ENCODE measurements at regions not wholly inside any gene's neighbourhood (a gene's known extent, or its start where the extent isn't known, plus 50 kb on each side); places are given as distances from the start of the nearest gene placed in this dataset.

GRCh38 chr4:189278597-189279165, 662.0 kb upstream of the FRG1 start:
- TF ChIP-seq, protein P1, sequence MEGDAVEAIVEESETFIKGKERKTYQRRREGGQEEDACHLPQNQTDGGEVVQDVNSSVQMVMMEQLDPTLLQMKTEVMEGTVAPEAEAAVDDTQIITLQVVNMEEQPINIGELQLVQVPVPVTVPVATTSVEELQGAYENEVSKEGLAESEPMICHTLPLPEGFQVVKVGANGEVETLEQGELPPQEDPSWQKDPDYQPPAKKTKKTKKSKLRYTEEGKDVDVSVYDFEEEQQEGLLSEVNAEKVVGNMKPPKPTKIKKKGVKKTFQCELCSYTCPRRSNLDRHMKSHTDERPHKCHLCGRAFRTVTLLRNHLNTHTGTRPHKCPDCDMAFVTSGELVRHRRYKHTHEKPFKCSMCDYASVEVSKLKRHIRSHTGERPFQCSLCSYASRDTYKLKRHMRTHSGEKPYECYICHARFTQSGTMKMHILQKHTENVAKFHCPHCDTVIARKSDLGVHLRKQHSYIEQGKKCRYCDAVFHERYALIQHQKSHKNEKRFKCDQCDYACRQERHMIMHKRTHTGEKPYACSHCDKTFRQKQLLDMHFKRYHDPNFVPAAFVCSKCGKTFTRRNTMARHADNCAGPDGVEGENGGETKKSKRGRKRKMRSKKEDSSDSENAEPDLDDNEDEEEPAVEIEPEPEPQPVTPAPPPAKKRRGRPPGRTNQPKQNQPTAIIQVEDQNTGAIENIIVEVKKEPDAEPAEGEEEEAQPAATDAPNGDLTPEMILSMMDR (IDR thresholded peaks at IDR 0.05): no peak
- no peak for TF ChIP-seq POLR2A (IDR thresholded peaks at IDR 0.05)

All from thyroid gland (tissue), 4 donors.